ENCODE measurements at regions not wholly inside any gene's neighbourhood (a gene's known extent, or its start where the extent isn't known, plus 50 kb on each side); places are given as distances from the start of the nearest gene placed in this dataset.
"Not testable (repeated sequence)": the region's sequence is repeated elsewhere in the genome, so short reads cannot be mapped to it uniquely, and the experiment has no call there.

DNA sequence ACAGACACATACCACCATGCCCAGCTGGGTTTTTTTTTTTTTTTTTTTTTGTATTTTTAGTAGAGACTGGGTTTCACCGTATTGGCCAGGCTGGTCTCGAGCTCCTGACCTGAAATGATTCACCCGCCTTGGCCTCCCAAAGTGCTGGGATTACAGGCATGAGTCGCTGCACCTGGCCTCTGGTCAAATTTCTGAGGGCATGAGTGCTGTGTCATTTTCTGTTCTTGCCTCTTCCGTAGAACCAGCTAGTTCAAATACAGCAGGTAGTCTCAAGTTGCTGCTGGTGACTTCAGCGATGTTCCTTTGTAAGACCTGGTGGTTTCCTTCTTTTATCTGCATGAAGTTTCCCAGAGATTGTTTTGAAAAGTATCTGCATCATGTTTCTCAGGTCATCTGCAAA, 134.8 kb upstream of the SHH start:
- DNase-seq (ENCODE audit: low read depth in 2 of 3, low spot score in 2 of 3), result no peak

DNA sequence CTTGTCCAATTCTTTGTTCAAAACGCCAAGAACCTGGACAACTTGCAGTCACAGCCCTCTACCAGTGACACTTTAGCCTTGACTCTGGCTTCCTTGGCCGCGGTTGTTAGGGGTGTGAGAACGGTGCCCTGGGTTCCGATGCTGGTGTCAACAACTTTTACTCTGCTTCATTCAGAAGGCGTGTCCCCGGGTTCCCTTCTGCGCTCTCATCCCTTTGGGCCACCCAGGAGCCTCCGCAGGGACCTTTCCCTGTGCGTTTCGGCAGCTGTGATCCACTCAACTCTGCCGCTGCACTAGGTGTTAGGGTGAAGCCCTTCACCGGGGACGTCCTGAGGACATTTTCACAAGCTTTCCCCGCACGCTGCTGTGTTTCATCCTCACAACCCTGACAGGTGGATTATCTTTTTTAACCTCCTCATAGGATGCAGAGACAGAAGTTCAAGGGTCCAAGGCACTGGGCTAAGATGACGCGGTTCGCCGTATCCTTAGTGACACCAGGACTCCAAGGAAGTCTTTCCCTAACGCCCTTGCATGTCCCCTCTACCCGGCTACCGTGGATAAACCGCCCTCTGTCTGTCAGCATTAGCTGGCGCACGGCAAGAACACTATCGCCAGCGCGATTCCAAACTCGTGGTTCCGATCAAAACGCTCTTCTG, 133.5 kb upstream of the SHH start:
- DNase-seq (ENCODE audit: low read depth in 2 of 3, low spot score in 2 of 3), result no peak

DNA sequence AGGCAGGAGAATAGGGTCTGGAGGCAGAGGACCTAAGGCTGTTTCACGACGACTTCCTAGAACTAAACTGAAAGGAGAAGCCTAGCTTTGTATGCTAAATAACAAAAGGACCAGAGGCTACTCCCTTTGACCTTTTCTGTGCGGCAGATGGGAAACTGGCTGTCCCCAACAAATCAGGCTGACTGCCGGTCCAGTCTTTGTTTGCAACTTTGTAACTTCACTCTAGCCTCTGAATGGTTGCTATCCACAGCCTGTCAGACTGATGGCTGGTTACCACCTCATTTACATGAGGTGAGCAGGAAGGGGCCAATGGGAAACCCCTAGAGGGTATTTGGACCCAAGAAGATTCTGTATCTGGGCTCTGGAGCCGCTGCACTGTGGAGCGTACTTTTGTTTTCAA, 132.6 kb upstream of the SHH start:
- no peak for DNase-seq (ENCODE audit: low read depth in 2 of 3, low spot score in 2 of 3)

DNA sequence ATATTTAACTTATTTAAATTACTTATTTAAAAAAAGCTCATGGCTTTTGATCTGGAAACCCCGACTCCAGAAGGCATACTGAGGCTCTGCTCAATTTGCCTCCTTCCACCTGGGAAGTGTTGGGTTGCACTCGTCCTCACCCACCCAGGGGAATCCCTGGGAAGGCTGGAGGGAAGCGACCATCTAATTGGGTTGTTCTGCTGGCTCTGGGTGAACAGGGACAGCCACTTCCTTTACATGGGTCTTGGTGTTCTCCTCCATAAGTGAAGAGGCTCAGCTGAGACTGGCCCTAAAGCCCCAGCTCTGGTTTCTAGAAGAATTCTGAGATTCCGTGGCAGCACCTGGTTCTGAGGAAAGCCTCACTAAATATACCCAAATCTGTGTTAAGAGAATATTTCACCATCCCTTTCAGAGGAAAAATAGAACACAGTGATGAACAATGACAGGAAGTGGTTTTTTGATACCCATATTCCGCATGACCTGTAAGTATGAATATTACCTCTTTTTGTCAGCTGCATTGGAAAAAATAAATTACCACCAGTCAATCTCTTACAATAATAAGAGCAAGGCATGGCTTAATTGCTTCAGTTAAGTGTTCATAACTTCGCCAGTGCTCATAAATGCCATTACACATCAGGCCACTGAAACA, 131.1 kb upstream of the SHH start:
- DNase-seq (ENCODE audit: low read depth in 2 of 3, low spot score in 2 of 3), result no peak

DNA sequence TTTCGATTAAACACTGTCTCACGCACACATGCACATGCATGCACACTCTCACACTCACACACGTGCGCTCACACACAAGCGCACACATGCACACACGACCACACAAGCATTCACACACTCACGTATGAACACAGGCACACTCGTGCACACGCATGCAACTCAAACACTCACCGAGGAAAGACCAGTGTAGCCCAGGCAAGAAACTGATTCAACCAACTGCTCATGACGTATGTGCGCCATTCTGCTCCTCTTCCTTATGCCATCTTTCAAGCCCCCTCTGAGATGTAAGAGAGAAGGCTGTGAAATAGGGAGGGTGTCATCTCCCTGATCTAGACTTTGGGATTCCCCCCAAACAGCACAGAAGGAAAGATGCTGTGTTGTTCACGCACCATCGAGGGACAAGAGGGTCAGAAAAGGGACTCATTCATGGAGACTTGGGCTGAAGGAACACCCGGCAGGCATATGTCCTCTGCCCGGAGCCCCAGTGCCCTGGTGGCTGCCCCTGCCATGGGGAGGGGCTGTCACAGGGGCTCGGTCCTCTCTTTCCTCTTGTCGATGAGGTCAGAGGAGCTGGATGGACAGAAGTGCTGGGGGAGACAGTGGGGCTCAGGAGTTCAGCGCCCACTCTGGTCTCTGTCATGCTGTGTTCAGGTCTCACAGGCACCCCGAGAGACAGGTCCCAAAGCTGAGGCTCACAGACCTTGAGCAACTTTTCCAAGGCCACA, 130.1 kb upstream of the SHH start:
- no peak for DNase-seq (ENCODE audit: low read depth in 2 of 3, low spot score in 2 of 3)

DNA sequence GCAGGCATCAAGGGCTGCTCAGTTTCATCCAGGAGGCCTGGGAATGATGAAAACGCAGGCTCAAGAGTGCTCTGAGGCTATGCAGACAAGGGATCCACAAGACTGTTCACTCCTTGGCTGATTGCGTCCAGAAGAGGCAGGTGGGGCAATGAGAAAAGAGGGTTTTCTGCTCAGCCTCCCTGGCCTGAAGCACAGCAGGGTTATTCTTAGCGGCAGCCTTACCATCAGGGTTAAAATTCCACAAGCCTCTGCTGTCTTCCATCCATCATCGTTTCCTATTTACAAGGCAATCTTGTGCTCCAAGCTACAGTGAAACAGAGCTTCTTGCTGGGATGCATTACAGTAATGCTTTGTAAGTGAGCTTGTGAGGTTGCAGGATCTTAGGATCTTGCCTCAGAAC, 129.4 kb upstream of the SHH start:
- no peak for DNase-seq (ENCODE audit: low read depth in 2 of 3, low spot score in 2 of 3)

DNA sequence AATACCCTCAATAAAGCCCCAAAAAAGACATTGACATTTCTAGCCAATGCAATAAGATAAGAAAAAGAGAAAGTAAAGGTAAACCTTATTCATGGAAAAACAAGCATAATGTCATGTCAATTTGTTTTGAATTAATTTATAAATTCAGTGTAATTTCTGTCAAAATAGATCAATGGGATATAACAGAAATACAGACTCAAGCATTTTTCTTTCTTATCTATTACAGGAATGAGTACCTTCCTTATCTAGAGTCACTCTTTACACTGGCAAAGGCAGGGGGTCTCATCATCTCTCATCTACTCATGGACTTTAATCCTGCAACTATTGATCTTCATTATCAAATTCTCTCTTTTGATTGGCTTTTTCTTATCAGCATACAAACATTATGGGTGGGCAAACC, 127.1 kb upstream of the SHH start:
- DNase-seq (ENCODE audit: low read depth in 2 of 3, low spot score in 2 of 3), result no peak

DNA sequence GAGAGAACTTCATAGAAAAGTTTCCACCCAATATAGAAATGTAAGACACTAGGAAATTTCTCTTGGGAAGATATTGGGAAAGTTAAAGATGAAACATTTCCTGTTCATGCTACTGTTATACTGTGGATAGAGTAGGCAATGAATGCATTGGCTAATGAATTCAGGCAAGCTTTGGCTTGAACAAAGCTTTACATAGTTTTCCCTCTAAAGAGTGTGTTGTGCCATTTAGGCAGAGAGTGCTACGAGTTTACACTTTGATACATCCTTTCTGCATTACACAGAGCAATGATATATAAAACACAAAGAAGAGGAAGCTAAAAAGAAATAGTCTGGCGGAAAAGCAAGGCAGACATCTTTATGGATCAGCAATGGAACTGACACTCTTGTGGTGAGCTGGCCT, 125.9 kb upstream of the SHH start:
- DNase-seq (ENCODE audit: low read depth in 2 of 3, low spot score in 2 of 3), result no peak

DNA sequence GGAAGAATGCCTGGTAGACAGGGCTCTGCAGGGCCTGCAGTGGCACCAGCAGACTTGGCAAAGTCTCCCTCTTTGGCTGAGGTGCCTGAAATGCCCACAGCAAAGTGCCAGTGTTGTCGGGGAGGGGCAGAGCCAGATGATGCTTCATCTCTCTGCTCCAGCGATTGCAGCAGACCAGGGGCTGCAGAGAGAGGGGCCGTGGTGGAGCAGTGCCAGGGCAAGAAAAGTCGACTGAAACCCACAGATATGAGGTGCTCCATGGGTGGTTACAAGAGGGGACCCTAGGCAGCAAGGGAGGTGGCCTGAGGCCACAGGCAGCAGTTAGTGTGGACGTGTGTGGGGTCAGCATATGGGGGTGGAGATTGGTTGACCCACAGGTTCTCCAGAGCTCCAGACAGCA, 123.5 kb upstream of the SHH start:
- DNase-seq (ENCODE audit: low read depth in 2 of 3, low spot score in 2 of 3), result no peak

DNA sequence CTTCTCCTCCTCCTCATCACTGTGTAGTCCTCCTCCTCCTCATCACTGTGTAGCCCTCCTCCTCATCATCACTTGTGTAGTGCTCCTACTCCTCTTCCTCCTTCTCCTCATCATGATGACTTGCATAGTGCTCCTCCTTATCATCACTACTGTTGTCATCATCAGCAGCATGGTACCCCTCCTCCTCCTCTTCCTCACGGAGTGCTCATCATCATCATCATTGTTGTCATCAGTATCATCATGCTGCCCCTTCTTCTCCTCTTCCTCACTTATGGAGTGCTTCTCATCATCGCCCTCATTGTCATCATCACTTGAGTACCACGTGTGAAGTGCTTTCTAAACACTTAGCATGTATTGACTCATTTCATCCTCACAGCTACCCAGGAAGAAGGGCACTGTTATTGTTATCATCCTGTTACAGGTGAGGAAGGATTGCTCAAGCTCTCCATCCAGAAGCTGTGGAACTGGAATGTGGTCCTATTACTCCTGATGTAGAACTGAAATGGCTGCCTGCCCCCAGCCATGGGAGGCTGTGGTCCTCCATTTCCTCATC, 122.8 kb upstream of the SHH start:
- no peak for DNase-seq (ENCODE audit: low read depth in 2 of 3, low spot score in 2 of 3)

DNA sequence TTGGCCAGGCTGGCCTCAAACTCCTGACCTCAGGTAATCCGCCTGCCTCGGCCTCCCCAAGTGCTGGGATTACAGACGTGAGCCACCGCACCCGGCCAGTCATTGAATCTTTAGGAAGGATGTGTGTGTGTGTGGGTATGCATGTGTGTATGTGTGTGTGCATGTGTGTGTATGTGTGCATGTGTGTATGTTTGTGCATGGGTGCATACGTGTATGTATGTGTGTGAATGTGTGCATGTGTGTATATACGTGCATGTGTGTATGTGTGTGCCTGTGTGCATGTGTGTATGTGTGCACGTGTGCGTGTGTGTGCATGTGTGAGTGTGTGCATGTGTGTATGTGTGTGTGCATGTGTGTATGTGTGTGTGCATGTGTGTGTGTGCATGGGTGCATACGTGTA, 120.1 kb upstream of the SHH start:
- not testable (repeated sequence) for DNase-seq (ENCODE audit: low read depth in 2 of 3, low spot score in 2 of 3)

DNA sequence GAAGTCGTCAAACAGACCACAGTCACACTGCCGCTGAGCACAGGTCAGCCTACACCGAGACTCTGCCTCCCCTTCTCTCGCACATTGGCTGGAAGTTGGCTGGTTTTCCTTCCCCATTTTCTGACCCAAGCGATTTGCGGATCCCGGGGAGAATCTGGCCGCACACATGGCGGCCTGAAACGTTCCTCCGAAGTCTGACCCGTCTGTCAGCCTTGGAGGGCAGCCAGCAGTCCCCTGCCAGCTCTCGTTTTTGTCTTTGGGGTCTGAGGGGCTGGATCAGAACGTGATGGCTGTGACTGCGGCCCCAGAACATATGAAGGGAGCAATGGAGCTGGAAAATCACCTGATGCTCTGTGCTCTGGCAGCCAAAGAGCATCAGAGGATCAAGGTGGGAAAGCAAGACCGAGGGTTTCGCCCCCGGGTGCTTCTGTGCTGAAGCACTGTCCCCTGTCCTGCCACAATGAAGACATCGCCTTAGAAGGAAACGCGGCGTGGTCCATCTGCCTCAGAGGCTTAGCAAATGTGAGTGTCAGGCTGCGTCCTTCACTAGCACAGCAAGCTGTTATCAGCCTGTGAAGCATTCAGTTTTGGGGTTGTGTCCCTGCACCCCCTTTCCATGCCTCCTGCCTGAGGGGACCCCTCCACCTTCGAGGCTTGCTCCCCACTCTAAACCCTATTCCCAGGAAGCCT, 119.3 kb upstream of the SHH start:
- DNase-seq (ENCODE audit: low read depth in 2 of 3, low spot score in 2 of 3), result no peak

DNA sequence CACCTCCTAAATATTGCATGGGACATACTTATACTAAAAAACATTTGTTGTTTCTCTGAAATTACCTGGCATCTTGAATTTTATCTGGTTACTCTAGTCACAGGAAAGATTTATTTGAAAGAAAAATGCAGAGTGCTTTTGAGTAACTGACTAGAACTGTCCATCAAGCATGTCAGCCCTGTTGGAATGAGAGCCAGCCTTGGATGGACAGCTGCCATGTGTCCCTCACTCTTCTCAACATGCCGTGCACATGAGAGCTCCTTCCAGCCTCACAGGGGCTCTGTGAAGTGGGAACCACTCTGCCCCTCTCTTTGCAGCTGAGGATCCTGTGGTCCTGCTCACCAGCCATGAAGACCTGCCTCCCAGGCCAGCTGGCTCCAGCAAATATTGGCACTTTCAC, 118.3 kb upstream of the SHH start:
- DNase-seq (ENCODE audit: low read depth in 2 of 3, low spot score in 2 of 3), result no peak

DNA sequence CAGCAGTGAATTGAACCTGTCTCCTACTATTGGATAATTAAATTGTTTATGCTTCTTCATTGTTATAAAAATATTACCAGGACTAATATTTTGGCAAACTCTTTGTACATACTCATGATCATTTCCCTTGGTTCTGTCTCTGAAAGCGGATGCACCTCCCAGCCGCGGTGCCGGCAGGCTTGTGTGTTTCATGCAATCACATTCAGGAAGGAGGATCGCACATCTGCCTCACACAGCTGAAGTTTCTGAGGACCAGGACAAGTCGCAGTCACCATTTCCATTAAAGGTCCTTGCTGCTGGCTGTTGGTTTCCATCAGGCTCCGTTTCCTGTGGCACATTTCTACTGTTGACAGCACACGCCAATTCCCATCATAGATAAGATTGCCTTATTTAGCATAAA, 117.8 kb upstream of the SHH start:
- DNase-seq (ENCODE audit: low read depth in 2 of 3, low spot score in 2 of 3), result no peak

DNA sequence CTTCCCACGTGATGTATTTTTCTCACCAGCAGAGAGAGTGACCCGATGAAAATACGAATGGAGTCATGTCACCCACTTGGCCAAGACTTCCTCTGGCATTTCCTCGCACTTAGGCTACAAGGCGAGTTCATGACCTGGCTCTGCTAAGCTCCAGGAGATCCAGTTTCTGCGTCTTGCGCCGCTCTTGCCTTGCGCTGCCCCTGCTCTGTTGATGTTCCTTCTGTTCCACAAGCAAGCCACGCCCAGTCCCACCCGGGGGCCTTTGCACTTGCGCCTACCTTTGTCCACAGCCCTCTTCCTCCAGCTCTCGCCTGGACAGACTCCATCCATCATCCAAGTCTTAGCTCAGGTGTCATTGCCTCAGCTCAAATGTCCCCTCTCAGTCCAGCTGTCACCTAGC, 116.3 kb upstream of the SHH start:
- no peak for DNase-seq (ENCODE audit: low read depth in 2 of 3, low spot score in 2 of 3)

DNA sequence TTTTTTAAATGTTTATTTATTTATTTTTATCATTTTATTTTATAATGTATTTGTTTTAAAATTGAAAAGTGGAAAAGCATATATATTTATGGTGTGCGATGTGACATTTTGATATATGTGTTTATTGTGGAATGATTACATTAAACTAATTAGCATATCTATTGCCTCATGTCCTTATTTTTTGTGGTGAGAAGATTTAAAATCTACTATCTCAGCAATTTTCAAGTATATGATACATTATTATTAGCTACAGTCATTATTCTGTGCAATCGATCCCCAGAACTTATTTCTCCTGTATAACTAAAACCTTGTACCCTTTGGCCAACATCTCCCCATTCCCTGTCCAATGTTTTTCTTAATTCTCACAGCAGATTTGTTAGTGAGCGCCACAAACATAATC, 115.6 kb upstream of the SHH start:
- no peak for DNase-seq (ENCODE audit: low read depth in 2 of 3, low spot score in 2 of 3)

DNA sequence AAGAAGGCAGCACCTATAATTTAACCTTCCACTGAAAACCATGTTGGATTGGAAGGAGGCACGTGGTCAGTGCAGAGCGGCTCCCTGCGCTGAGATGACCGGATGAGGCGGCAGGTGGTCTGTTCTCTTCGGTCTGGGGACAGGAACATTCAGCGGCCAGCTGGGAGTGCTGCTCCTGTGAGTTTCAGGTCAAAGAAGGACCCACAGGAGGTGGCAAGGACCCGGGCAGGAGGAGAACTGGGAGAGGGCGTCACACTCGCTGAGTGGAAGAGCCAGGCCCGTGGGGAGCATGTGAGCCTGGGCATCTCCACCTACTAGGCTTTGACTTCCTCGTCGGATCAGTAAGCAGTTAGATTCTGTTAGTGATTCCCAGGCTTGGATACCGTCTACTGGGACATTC, 113.4 kb upstream of the SHH start:
- no peak for DNase-seq (ENCODE audit: low read depth in 2 of 3, low spot score in 2 of 3)

DNA sequence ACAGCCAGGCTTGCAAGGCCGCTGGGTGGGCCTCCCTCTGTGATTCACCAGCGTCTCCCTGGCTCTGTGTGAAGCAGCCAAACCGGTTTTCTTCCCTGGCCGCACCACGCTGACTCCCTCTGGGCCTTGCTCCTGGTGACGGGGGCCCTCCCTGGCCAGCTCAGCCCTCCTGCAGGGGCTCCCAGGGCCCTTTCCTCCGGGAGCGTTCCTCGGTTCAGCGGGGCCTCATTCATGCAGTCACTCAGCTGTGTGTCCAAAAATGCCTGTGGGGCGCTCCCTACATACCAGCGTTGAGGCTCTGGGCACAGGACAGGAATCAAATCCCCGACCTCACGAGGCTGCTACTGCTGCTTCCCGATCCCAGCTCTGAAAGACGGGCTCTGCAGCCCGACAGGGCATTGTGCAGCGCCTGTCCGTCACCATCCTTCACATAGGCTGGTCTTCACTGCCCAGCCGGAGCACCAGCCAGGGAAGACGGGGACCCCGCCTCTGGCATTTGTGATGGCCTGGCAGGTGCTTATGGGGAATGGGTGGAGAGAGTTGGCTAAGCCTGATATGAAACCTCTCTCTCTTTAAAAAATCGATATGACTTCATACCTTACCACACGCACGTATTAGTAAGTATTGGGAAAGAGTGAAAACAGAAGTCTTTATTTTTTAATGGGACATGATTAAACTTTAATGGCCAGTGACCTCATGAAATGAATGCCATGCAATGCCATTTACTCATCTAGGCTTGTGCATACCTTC, 110.0 kb upstream of the SHH start:
- DNase-seq (ENCODE audit: low read depth in 2 of 3, low spot score in 2 of 3), result no peak

DNA sequence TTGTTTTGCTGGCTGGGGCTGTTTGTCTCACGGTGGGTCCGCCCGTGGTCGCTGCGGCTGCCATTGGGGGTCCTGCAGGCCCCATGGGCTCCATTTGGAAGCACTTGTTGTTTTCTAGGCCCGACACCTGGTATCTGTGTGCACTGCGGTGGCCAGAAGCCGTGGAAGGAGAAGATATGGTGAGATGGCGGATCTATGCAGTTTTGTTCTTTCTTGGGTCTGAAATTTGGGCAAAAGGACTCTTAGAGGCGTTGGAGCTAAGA, 109.5 kb upstream of the SHH start:
- DNase-seq (ENCODE audit: low read depth in 2 of 3, low spot score in 2 of 3), result no peak

DNA sequence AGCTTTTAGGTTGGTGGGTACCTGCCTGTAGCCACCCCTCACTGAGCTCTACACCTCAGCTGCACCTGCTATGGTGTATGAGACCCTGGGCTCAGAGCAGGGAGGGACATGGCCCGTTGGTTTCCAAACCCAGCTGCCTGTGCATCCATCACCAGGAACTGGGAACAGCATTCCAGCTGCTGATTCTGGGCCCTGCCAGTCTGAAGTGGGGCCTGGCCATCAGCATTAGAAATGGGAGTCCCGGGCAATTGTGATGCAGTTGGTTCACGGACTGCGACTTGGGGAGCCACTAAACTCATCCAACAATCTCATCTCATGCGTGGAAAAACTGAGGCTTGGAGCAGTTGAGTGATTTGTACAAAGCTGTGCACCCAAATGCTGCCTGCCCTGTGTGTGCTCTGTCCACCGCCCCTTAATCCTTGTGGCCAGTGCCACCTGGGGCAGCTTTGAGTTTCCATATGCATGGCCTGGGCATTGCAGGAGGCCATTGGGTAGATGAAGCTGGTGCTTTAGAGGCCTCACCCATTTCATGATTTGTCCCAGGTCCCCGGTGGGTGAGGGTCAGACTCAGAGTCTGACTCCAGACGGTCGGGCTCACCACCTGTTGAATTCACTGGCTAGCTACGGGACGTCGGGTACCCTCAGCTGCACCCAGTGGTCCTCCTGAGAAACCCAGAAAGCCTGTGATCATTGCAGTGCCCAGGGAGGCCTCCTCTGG, 109.0 kb upstream of the SHH start:
- no peak for DNase-seq (ENCODE audit: low read depth in 2 of 3, low spot score in 2 of 3)

Data from hematopoietic multipotent progenitor cell (in vitro differentiated cells).